ENCODE measurements at regions not wholly inside any gene's neighbourhood (a gene's known extent, or its start where the extent isn't known, plus 50 kb on each side); places are given as distances from the start of the nearest gene placed in this dataset.

GRCh38 chr4:148793221-148793620, 351.0 kb upstream of the NR3C2 start:
- TF ChIP-seq TAF1 (IDR thresholded peaks at IDR 0.05; ENCODE audit: low read depth, low read length) (no peak), POLR2A (IDR thresholded peaks at IDR 0.05; ENCODE audit: low read depth, low read length) (no peak), POLR2AphosphoS5 (IDR thresholded peaks at IDR 0.05; ENCODE audit: low read depth, low read length) (no peak)
